Mesendoderm (in vitro differentiated cells): ENCODE measurements at regions not wholly inside any gene's neighbourhood (a gene's known extent, or its start where the extent isn't known, plus 50 kb on each side); places are given as distances from the start of the nearest gene placed in this dataset.
"Not testable (repeated sequence)": the region's sequence is repeated elsewhere in the genome, so short reads cannot be mapped to it uniquely, and the experiment has no call there.

Experiments used
- DNase-seq: peaks from one replicate; pipeline ENCODE4 v3.0.0; 2013
- H2AK5ac ChIP-seq: 2 replicates; pipeline ENCODE4 v1.6.1; 2013; ENCODE audit warnings: low read length, inconsistent platforms
- H2BK120ac ChIP-seq: 2 replicates; pipeline ENCODE4 v1.6.1; 2013; ENCODE audit warnings: low read depth, mild to moderate bottlenecking, low read length, moderate library complexity, mixed read lengths
- H2BK15ac ChIP-seq: replicated peaks from 2 replicates; pipeline ENCODE4 v1.6.1; 2013; ENCODE audit warnings: low read depth, mild to moderate bottlenecking, moderate library complexity
- H2BK5ac ChIP-seq: 2 replicates; pipeline ENCODE4 v1.6.1; 2013; ENCODE audit warnings: low read length, inconsistent platforms
- H3K18ac ChIP-seq: 2 replicates; pipeline ENCODE4 v1.6.1; 2013; ENCODE audit warnings: mild to moderate bottlenecking, low read length, mixed read lengths
- H3K23ac ChIP-seq: one replicate; pipeline ENCODE4 v1.6.1; 2013; ENCODE audit warnings: low read length
- H3K27ac ChIP-seq: 2 replicates; pipeline ENCODE4 v1.5.1; 2013; ENCODE audit warnings: low read depth, mild to moderate bottlenecking, inconsistent platforms, low read length, moderate library complexity
- H3K27me3 ChIP-seq: 2 replicates; pipeline ENCODE4 v1.6.1; 2013; ENCODE audit warnings: low read length, control low read depth, mild to moderate bottlenecking, inconsistent platforms; ENCODE audit not compliant: insufficient read depth, poor library complexity
- H3K36me3 ChIP-seq: 2 replicates; pipeline ENCODE4 v1.6.1; 2013; ENCODE audit warnings: low read length, inconsistent platforms; ENCODE audit not compliant: control insufficient read depth, insufficient read depth
- H3K4ac ChIP-seq: one replicate; pipeline ENCODE4 v1.6.1; 2013; ENCODE audit warnings: low read depth, mild to moderate bottlenecking, low read length, moderate library complexity
- H3K4me1 ChIP-seq: 2 replicates; pipeline ENCODE4 v1.6.1; 2013; ENCODE audit warnings: low read depth, low read length, inconsistent platforms; ENCODE audit not compliant: control insufficient read depth
- H3K4me2 ChIP-seq: 2 replicates; pipeline ENCODE4 v1.6.1; 2013; ENCODE audit warnings: low read length
- H3K4me3 ChIP-seq: 2 replicates; pipeline ENCODE4 v1.5.1; 2013; ENCODE audit warnings: mild to moderate bottlenecking, low read length
- H3K56ac ChIP-seq: one replicate; pipeline ENCODE4 v1.6.1; 2013; ENCODE audit warnings: low read length
- H3K79me1 ChIP-seq: 2 replicates; pipeline ENCODE4 v1.6.1; 2013; ENCODE audit warnings: low read length, inconsistent platforms
- H3K79me2 ChIP-seq: 2 replicates; pipeline ENCODE4 v1.6.1; 2013; ENCODE audit warnings: mild to moderate bottlenecking, low read length; ENCODE audit not compliant: control insufficient read depth, insufficient read depth
- H3K9ac ChIP-seq: 2 replicates; pipeline ENCODE4 v1.6.1; 2013; ENCODE audit warnings: low read length, inconsistent platforms
- H4K5ac ChIP-seq: one replicate; pipeline ENCODE4 v1.6.1; 2013; ENCODE audit warnings: low read length
- H4K8ac ChIP-seq: one replicate; pipeline ENCODE4 v1.6.1; 2013; ENCODE audit warnings: low read depth, mild to moderate bottlenecking, control low read depth, low read length, moderate library complexity
- WGBS: extraction: QIAGEN DNeasy Blood & Tissue Kit; methylation state at CpG from one replicate; pipeline ENCODE4 v1.1.7; 2013; ENCODE audit warnings: low lambda C conversion rate, missing lambda C conversion rate; ENCODE audit not compliant: insufficient coverage; ENCODE audit errors: extremely low coverage; 5-methylcytosine and 5-hydroxymethylcytosine counted together

DNA sequence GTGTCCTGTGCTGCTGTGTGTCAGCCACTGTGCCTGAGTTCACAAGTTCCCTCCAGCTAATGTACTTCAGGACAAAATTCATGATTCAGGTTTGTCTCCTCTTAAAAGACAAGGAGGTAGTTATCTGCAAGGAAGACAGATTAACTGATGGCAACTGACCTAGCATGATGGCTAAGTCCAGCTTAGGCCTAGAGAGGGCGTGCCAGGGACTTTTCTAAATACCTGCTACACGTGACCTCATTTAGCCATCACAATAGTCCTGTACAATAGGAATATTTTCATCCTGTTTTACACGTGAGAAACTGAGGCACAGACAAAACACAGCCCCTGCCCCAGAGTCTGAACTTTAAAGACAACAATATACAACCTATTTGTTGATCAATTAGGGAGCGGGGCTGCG lies 275.7 kb downstream of the XPNPEP1 start:
- H3K56ac ChIP-seq: no peak overlapping the region
- no peak overlapping the region for H3K4me2 ChIP-seq
- no peak overlapping the region for H3K23ac ChIP-seq
- H3K79me1 ChIP-seq: no peaks in the 10 kb centered on the region
- no peak overlapping the region for H4K8ac ChIP-seq
- no peak overlapping the region for H2BK15ac ChIP-seq
- H3K36me3 ChIP-seq: no peaks in the 10 kb centered on the region
- DNase-seq: peak; percentile 26
- no peaks in the 10 kb centered on the region for H3K27me3 ChIP-seq
- no peak overlapping the region for H2BK120ac ChIP-seq
- H3K4me3 ChIP-seq: no peak overlapping the region
- no peak overlapping the region for H3K27ac ChIP-seq
- no peaks in the 10 kb centered on the region for H3K4me1 ChIP-seq
- H3K9ac ChIP-seq: no peak overlapping the region
- no peaks in the 10 kb centered on the region for H3K79me2 ChIP-seq
- WGBS: no CpG with 5 or more reads among the region's 5 CpGs
- no peak overlapping the region for H3K4ac ChIP-seq
- H2AK5ac ChIP-seq: no peak overlapping the region
- no peak overlapping the region for H3K18ac ChIP-seq
- H2BK5ac ChIP-seq: no peak overlapping the region
- no peak overlapping the region for H4K5ac ChIP-seq

DNA sequence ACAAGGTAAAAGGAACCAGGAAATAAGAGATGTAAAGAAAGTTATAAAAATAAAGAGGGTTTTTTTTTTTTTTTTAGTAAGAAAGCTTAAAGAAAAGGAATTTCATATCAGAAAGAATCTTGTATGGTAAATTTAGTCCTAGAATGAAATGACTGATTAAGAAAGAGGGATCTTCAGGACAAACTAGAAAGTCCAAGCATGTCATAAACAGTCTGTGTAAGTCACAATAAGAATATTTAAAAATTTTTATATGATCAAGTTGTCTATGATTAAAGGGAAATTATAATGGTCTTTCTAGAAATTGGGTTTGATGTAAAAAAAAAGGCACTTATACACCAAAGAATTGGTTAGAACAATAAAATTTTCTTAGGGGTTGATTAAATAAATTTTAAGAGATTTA lies 289.5 kb downstream of the XPNPEP1 start:
- Histone ChIP-seq H2AK5ac (no peak overlapping the region), H3K27me3 (no peaks in the 10 kb centered on the region), H2BK15ac (no peak overlapping the region), H4K5ac (no peak overlapping the region), H3K9ac (no peak overlapping the region), H3K27ac (no peak overlapping the region), H3K4me1 (no peaks in the 10 kb centered on the region), H3K4me3 (no peak overlapping the region), H3K56ac (no peak overlapping the region), H2BK5ac (no peak overlapping the region), H3K79me2 (no peaks in the 10 kb centered on the region), H4K8ac (no peak overlapping the region), H2BK120ac (no peak overlapping the region), H3K23ac (no peak overlapping the region), H3K4ac (no peak overlapping the region), H3K36me3 (no peaks in the 10 kb centered on the region), H3K79me1 (no peaks in the 10 kb centered on the region), H3K4me2 (no peak overlapping the region), H3K18ac (no peak overlapping the region)
- DNase-seq: peak; percentile 36

DNA sequence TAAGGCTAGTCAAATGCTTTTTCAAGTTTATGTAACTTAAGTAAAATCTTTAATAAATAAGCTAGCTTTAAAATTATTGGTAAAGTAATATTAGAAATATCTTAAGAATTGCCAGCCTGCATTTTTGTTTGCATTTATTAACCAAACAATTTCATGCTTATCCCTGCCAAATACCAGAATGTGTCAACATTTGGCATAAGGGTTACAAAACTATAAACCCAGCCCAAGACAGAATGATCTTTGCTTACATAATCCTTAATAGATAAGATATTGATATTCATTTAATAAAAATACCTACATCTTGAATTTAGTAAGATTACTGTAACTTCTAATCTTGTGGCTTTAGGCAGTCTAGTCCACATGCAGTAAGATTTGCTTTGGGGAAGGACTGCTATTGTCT lies 290.3 kb downstream of the XPNPEP1 start:
- not testable (repeated sequence) for H3K4me2 ChIP-seq, H3K27me3 ChIP-seq, H4K8ac ChIP-seq, H3K23ac ChIP-seq, H2BK120ac ChIP-seq, H2BK15ac ChIP-seq, H3K4me1 ChIP-seq, H3K18ac ChIP-seq, H3K56ac ChIP-seq, H3K9ac ChIP-seq, DNase-seq, H3K79me1 ChIP-seq, H3K4me3 ChIP-seq, H3K36me3 ChIP-seq, H2BK5ac ChIP-seq, H3K4ac ChIP-seq, H3K27ac ChIP-seq, H4K5ac ChIP-seq, H2AK5ac ChIP-seq, H3K79me2 ChIP-seq

DNA sequence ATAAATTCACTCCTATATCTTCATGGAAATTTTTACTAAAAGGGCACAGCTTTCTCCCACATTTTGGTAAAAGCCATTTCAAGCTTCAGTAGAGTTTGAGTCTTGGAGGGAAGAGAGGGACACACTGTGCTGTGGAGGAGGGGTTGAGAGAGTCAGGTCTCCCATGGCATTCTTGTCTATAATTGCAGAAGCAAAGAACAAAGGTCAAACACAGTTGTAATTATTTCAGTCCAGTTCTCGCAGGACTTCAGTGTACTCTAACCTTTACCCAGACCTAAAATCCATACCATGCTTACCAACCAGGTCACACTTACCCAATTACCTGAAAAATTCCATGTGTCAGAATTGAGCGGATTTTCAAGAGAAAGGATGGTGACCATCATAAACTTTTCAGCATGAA lies 298.4 kb downstream of the XPNPEP1 start:
- Histone ChIP-seq H3K9ac (no peak overlapping the region), H3K36me3 (no peaks in the 10 kb centered on the region), H2BK5ac (no peak overlapping the region), H3K56ac (no peak overlapping the region), H2BK120ac (no peak overlapping the region), H3K79me2 (no peaks in the 10 kb centered on the region), H3K27ac (no peak overlapping the region), H3K18ac (no peak overlapping the region), H3K4ac (no peak overlapping the region), H3K4me3 (no peak overlapping the region), H2AK5ac (no peak overlapping the region), H4K5ac (no peak overlapping the region), H2BK15ac (no peak overlapping the region), H3K4me2 (no peak overlapping the region), H3K4me1 (no peaks in the 10 kb centered on the region), H3K79me1 (no peaks in the 10 kb centered on the region), H3K23ac (no peak overlapping the region), H3K27me3 (no peaks in the 10 kb centered on the region), H4K8ac (no peak overlapping the region)
- WGBS: no CpG with 5 or more reads among the region's 2 CpGs
- DNase-seq: no peak

DNA sequence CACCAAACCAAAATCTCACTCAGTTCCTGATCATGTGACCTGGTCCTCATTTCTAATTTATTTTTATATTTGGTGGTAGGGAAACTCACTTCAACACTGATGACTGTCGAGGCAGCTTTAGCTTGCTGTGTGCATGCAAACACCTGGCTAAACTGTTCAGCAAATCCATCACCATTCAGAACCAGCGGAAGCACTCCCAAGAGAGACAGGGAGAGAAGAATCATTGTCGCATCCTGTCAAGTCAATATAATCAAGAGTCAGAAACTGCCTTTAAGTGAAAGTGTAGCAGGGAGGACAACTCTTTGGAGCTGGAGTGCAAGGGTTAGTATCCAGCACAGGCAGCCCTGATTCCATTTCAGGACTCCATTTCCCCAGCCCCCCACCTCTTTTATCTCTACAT lies 300.7 kb downstream of the XPNPEP1 start:
- no peak overlapping the region for H2BK15ac ChIP-seq
- H4K8ac ChIP-seq: no peak overlapping the region
- H3K4me1 ChIP-seq: no peaks in the 10 kb centered on the region
- no peak overlapping the region for H3K18ac ChIP-seq
- no peak overlapping the region for H2AK5ac ChIP-seq
- no peak overlapping the region for H3K56ac ChIP-seq
- no peaks in the 10 kb centered on the region for H3K27me3 ChIP-seq
- no peak overlapping the region for H2BK120ac ChIP-seq
- no CpG with 5 or more reads among the region's 3 CpGs for WGBS
- H3K79me1 ChIP-seq: no peaks in the 10 kb centered on the region
- H3K4ac ChIP-seq: no peak overlapping the region
- H2BK5ac ChIP-seq: no peak overlapping the region
- no peak overlapping the region for H3K4me3 ChIP-seq
- no peak overlapping the region for H3K27ac ChIP-seq
- no peak overlapping the region for H3K23ac ChIP-seq
- no peak for DNase-seq
- H3K9ac ChIP-seq: no peak overlapping the region
- no peak overlapping the region for H3K4me2 ChIP-seq
- no peaks in the 10 kb centered on the region for H3K79me2 ChIP-seq
- H3K36me3 ChIP-seq: no peaks in the 10 kb centered on the region
- H4K5ac ChIP-seq: no peak overlapping the region

DNA sequence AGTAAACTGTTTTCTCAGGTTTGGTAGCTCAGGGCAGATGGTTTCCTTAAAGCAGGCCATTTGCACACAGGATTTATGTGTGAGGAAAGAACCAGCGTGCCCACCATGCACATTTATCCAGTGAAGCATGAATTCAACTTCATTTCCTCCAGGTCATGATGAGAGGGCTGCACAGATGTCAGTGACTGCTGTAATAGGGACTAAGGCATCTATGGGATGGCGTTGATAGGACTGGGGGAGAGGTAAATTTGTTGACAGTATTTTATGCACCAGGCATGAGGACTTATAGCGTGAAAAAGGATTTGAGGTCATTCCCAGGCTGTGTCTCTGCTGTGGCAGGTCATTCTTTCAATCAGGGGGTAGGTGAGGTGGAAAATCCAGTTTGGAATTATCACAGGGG lies 302.9 kb downstream of the XPNPEP1 start:
- no peak for DNase-seq
- H3K9ac ChIP-seq: no peak overlapping the region
- H4K8ac ChIP-seq: no peak overlapping the region
- no CpG with 5 or more reads among the region's 3 CpGs for WGBS
- H3K27ac ChIP-seq: no peak overlapping the region
- H2BK5ac ChIP-seq: no peak overlapping the region
- H3K36me3 ChIP-seq: no peaks in the 10 kb centered on the region
- no peaks in the 10 kb centered on the region for H3K27me3 ChIP-seq
- no peak overlapping the region for H3K23ac ChIP-seq
- H3K79me2 ChIP-seq: no peaks in the 10 kb centered on the region
- H4K5ac ChIP-seq: no peak overlapping the region
- no peak overlapping the region for H2AK5ac ChIP-seq
- H3K79me1 ChIP-seq: no peaks in the 10 kb centered on the region
- H3K4me3 ChIP-seq: no peak overlapping the region
- no peak overlapping the region for H3K56ac ChIP-seq
- no peaks in the 10 kb centered on the region for H3K4me1 ChIP-seq
- no peak overlapping the region for H3K4ac ChIP-seq
- no peak overlapping the region for H2BK120ac ChIP-seq
- H3K18ac ChIP-seq: no peak overlapping the region
- no peak overlapping the region for H2BK15ac ChIP-seq
- H3K4me2 ChIP-seq: no peak overlapping the region
